Liver (tissue), 7 donors: ENCODE measurements at regions not wholly inside any gene's neighbourhood (a gene's known extent, or its start where the extent isn't known, plus 50 kb on each side); places are given as distances from the start of the nearest gene placed in this dataset.

Experiments used
- DNase-seq: peaks from one replicate; pipeline ENCODE4 v3.0.0-alpha.2; 2017; ENCODE audit warnings: low spot score
- H3K27ac ChIP-seq, 2 donors: one replicate each; pipeline ENCODE4 v1.7.0; 2013; ENCODE audit warnings: inconsistent platforms in 2 of 2, low read length in 2 of 2, control low read depth in 1 of 2, low read depth in 1 of 2, mild to moderate bottlenecking in 1 of 2
- H3K27me3 ChIP-seq, 4 donors: one replicate each; pipeline versions ENCODE4 v1.6.1 to v1.7.0; 2013; ENCODE audit warnings: low read length in 3 of 4, inconsistent platforms in 1 of 4, mild to moderate bottlenecking in 1 of 4, moderate library complexity in 1 of 4; ENCODE audit not compliant: control insufficient read depth in 4 of 4, insufficient read depth in 4 of 4
- H3K36me3 ChIP-seq, 4 donors: one replicate each; pipeline versions ENCODE4 v1.6.1 to v1.7.0; 2013; ENCODE audit warnings: low read length in 3 of 4, mild to moderate bottlenecking in 3 of 4, low read depth in 1 of 4, moderate library complexity in 1 of 4; ENCODE audit not compliant: control insufficient read depth in 4 of 4, insufficient read depth in 3 of 4
- H3K4me1 ChIP-seq, 4 donors: one replicate each; pipeline versions ENCODE4 v1.6.1 to v1.7.0; 2013; ENCODE audit warnings: low read length in 3 of 4, mild to moderate bottlenecking in 3 of 4, moderate library complexity in 1 of 4; ENCODE audit not compliant: control insufficient read depth in 4 of 4, insufficient read depth in 4 of 4
- H3K4me3 ChIP-seq, 3 donors: one replicate each; pipeline versions ENCODE4 v1.6.1 to v1.7.0; 2013; ENCODE audit warnings: low read length in 3 of 3, control low read depth in 1 of 3, low read depth in 1 of 3, mild to moderate bottlenecking in 1 of 3
- H3K9ac ChIP-seq, 2 donors: one replicate each; pipeline ENCODE4 v1.7.0; 2013; ENCODE audit warnings: low read length in 2 of 2, mild to moderate bottlenecking in 2 of 2, moderate library complexity in 2 of 2, control low read depth in 1 of 2, low read depth in 1 of 2
- H3K9me3 ChIP-seq, 4 donors: one replicate each; pipeline versions ENCODE4 v1.6.1 to v1.7.0; 2013; ENCODE audit warnings: low read length in 3 of 4; ENCODE audit not compliant: control insufficient read depth in 4 of 4
- ATF3 ChIP-seq: IDR thresholded peaks from 2 replicates; pipeline ENCODE4 v1.6.1; 2016; ENCODE audit warnings: antibody characterized with exemption
- FOXA1 ChIP-seq: IDR thresholded peaks from 2 replicates; pipeline ENCODE4 v1.6.1; 2016; ENCODE audit warnings: antibody characterized with exemption
- FOXA2 ChIP-seq: IDR thresholded peaks from 2 replicates; pipeline ENCODE4 v1.6.1; 2016; ENCODE audit warnings: antibody characterized with exemption
- GABPA ChIP-seq, 2 donors: IDR thresholded peaks in 1 of 2; conservative IDR thresholded peaks in 1 of 2; 2 replicates each; pipeline ENCODE4 v1.6.1; 2016; ENCODE audit warnings: antibody characterized with exemption in 2 of 2, mild to moderate bottlenecking in 1 of 2, moderate library complexity in 1 of 2
- HNF4A ChIP-seq, 2 donors: conservative IDR thresholded peaks; 2 replicates each; pipeline ENCODE4 v1.6.1; 2016; ENCODE audit warnings: antibody characterized with exemption in 2 of 2, mild to moderate bottlenecking in 2 of 2
- HNF4G ChIP-seq: IDR thresholded peaks from 2 replicates; pipeline ENCODE4 v1.6.1; 2016; ENCODE audit warnings: antibody characterized with exemption
- JUND ChIP-seq, 2 donors: IDR thresholded peaks; 2 replicates each; pipeline ENCODE4 v1.6.1; 2016; ENCODE audit warnings: antibody characterized with exemption in 2 of 2
- NR2F2 ChIP-seq: IDR thresholded peaks from 2 replicates; pipeline ENCODE4 v1.6.1; 2016; ENCODE audit warnings: antibody characterized with exemption
- RAD21 ChIP-seq, 2 donors: IDR thresholded peaks; 2 replicates each; pipeline ENCODE4 v1.6.1; 2016; ENCODE audit warnings: antibody characterized with exemption in 2 of 2, mild to moderate bottlenecking in 2 of 2
- REST ChIP-seq: IDR thresholded peaks from 2 replicates; pipeline ENCODE4 v1.6.1; 2016; ENCODE audit warnings: antibody characterized with exemption, mild to moderate bottlenecking
- RXRA ChIP-seq, 2 donors: IDR thresholded peaks; 2 replicates each; pipeline ENCODE4 v1.6.1; 2017 to 2018; ENCODE audit warnings: antibody characterized with exemption in 2 of 2, mild to moderate bottlenecking in 1 of 2
- SP1 ChIP-seq: IDR thresholded peaks from 2 replicates; pipeline ENCODE4 v1.6.1; 2018; ENCODE audit warnings: antibody characterized with exemption, mild to moderate bottlenecking
- TAF1 ChIP-seq: conservative IDR thresholded peaks from 2 replicates; pipeline ENCODE4 v1.6.1; 2016; ENCODE audit warnings: antibody characterized with exemption, mild to moderate bottlenecking
- YY1 ChIP-seq: IDR thresholded peaks from 2 replicates; pipeline ENCODE4 v1.6.1; 2016; ENCODE audit warnings: antibody characterized with exemption, mild to moderate bottlenecking
- ZBTB33 ChIP-seq: IDR thresholded peaks from 2 replicates; pipeline ENCODE4 v1.6.1; 2016; ENCODE audit warnings: antibody characterized with exemption
- WGBS: extraction: QIAGEN DNeasy Blood & Tissue Kit; methylation state at CpG from one replicate; pipeline ENCODE4 v1.1.7; 2013; 5-methylcytosine and 5-hydroxymethylcytosine counted together
- donor health status: healthy.
- donor health status: healthy.
- donor health status: healthy.
- donor health status: healthy.

- no peaks in the 10 kb centered on the region for H3K27me3 ChIP-seq
- WGBS: 75% methylated on average over 3 of the region's 3 CpGs
- no peaks in the 10 kb centered on the region for H3K4me1 ChIP-seq
- H3K4me3 ChIP-seq: no peak overlapping the region
- H3K36me3 ChIP-seq: no peaks in the 10 kb centered on the region
- H3K9ac ChIP-seq: no peak overlapping the region
- DNase-seq: no peak
- TF ChIP-seq ATF3 (no peak), SP1 (no peak), NR2F2 (no peak), HNF4A (conservative IDR thresholded peaks at IDR 0.05) (no peak), FOXA2 (no peak), TAF1 (no peak), RAD21 (IDR thresholded peaks at IDR 0.05) (no peak), GABPA (IDR thresholded peaks at IDR 0.05 in 1 of 2, conservative IDR thresholded peaks at IDR 0.05 in 1 of 2) (no peak), YY1 (no peak)
- no peaks in the 10 kb centered on the region for H3K9me3 ChIP-seq
- no peak overlapping the region for H3K27ac ChIP-seq
Measured at GRCh38 chr3:140766465-140766864, 88.6 kb downstream of the TRIM42 start.

- no peak for DNase-seq
- WGBS: 63% methylated on average over 1 of the region's 1 CpG
- Histone ChIP-seq H3K27ac (no peak overlapping the region), H3K9ac (no peak overlapping the region), H3K27me3 (no peaks in the 10 kb centered on the region), H3K9me3 (no peaks in the 10 kb centered on the region), H3K4me3 (no peak overlapping the region), H3K4me1 (no peaks in the 10 kb centered on the region), H3K36me3 (no peaks in the 10 kb centered on the region)
- TF ChIP-seq FOXA2 (no peak), FOXA1 (no peak), HNF4A (conservative IDR thresholded peaks at IDR 0.05) (no peak), REST (no peak)
Measured at GRCh38 chr3:140767566-140767965, 89.7 kb downstream of the TRIM42 start.

GRCh38 chr3:140768941-140769340 is 91.1 kb downstream of the TRIM42 start:
- Histone ChIP-seq H3K4me1 (no peaks in the 10 kb centered on the region), H3K36me3 (no peaks in the 10 kb centered on the region), H3K27ac (no peak overlapping the region), H3K4me3 (no peak overlapping the region), H3K9ac (no peak overlapping the region), H3K9me3 (no peaks in the 10 kb centered on the region), H3K27me3 (no peaks in the 10 kb centered on the region)
- DNase-seq: no peak
- 86% methylated on average over 2 of the region's 2 CpGs for WGBS
- TF ChIP-seq FOXA1 (no peak), YY1 (no peak), RXRA (IDR thresholded peaks at IDR 0.05) (no peak), RAD21 (IDR thresholded peaks at IDR 0.05) (no peak), HNF4G (no peak), TAF1 (no peak), SP1 (no peak), ZBTB33 (no peak), JUND (IDR thresholded peaks at IDR 0.05) (no peak)
